OCI-LY7 (cell line): ENCODE measurements at regions not wholly inside any gene's neighbourhood (a gene's known extent, or its start where the extent isn't known, plus 50 kb on each side); places are given as distances from the start of the nearest gene placed in this dataset.

Experiments
- BruUV-seq: library from RNA; stranded (reverse); fragments of 400-500 nt; replicated peaks from 2 replicates; lab custom pipeline; 2021; lab: Mats Ljungman, UMichigan
- CTCF ChIA-PET: fragments of 300-600 bp; sonication (Branson Sonifier 250); formaldehyde crosslinking; loops from one replicate; lab custom pipeline; 2022; ENCODE audit warnings: antibody characterized with exemption; ENCODE audit not compliant: unreplicated experiment; lab: Charles Lee
- POLR2A ChIA-PET: fragments of 300-600 bp; sonication (Branson Sonifier 250); formaldehyde crosslinking; loops from one replicate; lab custom pipeline; 2022; ENCODE audit warnings: antibody characterized with exemption; lab: Charles Lee
- DNase-seq: peaks from one replicate; pipeline ENCODE4 v3.0.0-alpha.2; 2015; ENCODE audit warnings: low spot score
- H2AFZ ChIP-seq: fragments of 200-600 bp; sonication (generic), shearing (Covaris generic); 2 replicates; pipeline ENCODE4 v1.6.1; 2014; ENCODE audit warnings: mild to moderate bottlenecking, antibody characterized with exemption, low read length, moderate library complexity
- H3K27ac ChIP-seq: fragments of 200-600 bp; sonication (generic); 2 replicates; pipeline ENCODE4 v1.5.1; 2014; ENCODE audit warnings: mixed run types, low read depth, mild to moderate bottlenecking, moderate library complexity, low read length, inconsistent platforms; ENCODE audit not compliant: poor library complexity, severe bottlenecking
- H3K36me3 ChIP-seq: fragments of 200-600 bp; sonication (generic); 2 replicates; pipeline ENCODE4 v1.6.1; 2014; ENCODE audit warnings: mild to moderate bottlenecking, antibody characterized with exemption, low read length, moderate library complexity, mixed read lengths; ENCODE audit not compliant: insufficient read depth
- H3K4me1 ChIP-seq: fragments of 200-600 bp; sonication (generic); 2 replicates; pipeline ENCODE4 v1.5.1; 2014; ENCODE audit warnings: mild to moderate bottlenecking, low read length; ENCODE audit not compliant: insufficient read depth, poor library complexity, severe bottlenecking
- H3K4me2 ChIP-seq: fragments of 200-600 bp; sonication (generic); 2 replicates; pipeline ENCODE4 v1.6.1; 2014; ENCODE audit warnings: mild to moderate bottlenecking, low read length
- H3K4me3 ChIP-seq: fragments of 200-600 bp; sonication (generic); 2 replicates; pipeline ENCODE4 v1.5.1; 2014; ENCODE audit warnings: mild to moderate bottlenecking, low read depth, low read length; ENCODE audit not compliant: poor library complexity, severe bottlenecking
- H3K79me2 ChIP-seq: fragments of 200-600 bp; sonication (generic); 2 replicates; pipeline ENCODE4 v1.6.1; 2016; ENCODE audit warnings: low read depth, mild to moderate bottlenecking, low read length, moderate library complexity, mixed read lengths; ENCODE audit not compliant: insufficient read depth
- H3K9me2 ChIP-seq: fragments of 200-600 bp; sonication (generic); 2 replicates; pipeline ENCODE4 v1.6.1; 2016; ENCODE audit warnings: mild to moderate bottlenecking, low read length, mixed read lengths; ENCODE audit not compliant: insufficient read depth
- H3K9me3 ChIP-seq: fragments of 200-600 bp; sonication (generic); 2 replicates; pipeline ENCODE4 v1.6.1; 2014; ENCODE audit warnings: mild to moderate bottlenecking, mixed run types, low read length, mixed read lengths
- H4K20me1 ChIP-seq: fragments of 200-600 bp; sonication (generic); 2 replicates; pipeline ENCODE4 v1.6.1; 2014; ENCODE audit warnings: mild to moderate bottlenecking, antibody characterized with exemption, low read length, moderate library complexity, mixed read lengths; ENCODE audit not compliant: insufficient read depth
- CTCF ChIP-seq: fragments of 200-600 bp; sonication (generic); conservative IDR thresholded peaks from 2 replicates; pipeline ENCODE4 v1.5.1; 2014; ENCODE audit warnings: mild to moderate bottlenecking, antibody characterized with exemption, low read length, moderate library complexity, mixed read lengths
- EZH2phosphoT487 ChIP-seq: fragments of 200-600 bp; sonication (generic); IDR thresholded peaks from 2 replicates; pipeline ENCODE4 v1.6.1; 2018; ENCODE audit warnings: low read depth, borderline replicate concordance, mild to moderate bottlenecking, mixed run types, antibody characterized with exemption, low read length, moderate library complexity, mixed read lengths
- intact Hi-C: fragments of 100-400 bp; cut with micrococcal nuclease; formaldehyde crosslinking; loops from one replicate; pipeline ENCODE4 v1.10.0; 2022; ENCODE audit not compliant: unreplicated experiment

GRCh38 chr1:68811806-68812205 is 314.9 kb upstream of the DEPDC1 start:
- Histone ChIP-seq H3K79me2 (no peaks in the 10 kb centered on the region), H3K9me2 (no peaks in the 10 kb centered on the region), H2AFZ (no peak overlapping the region), H3K9me3 (no peaks in the 10 kb centered on the region), H3K4me2 (no peak overlapping the region), H3K4me1 (no peaks in the 10 kb centered on the region), H4K20me1 (no peaks in the 10 kb centered on the region), H3K27ac (no peak overlapping the region), H3K36me3 (no peaks in the 10 kb centered on the region), H3K4me3 (no peak overlapping the region)
- intact Hi-C loops: no loop called here
- no peak for DNase-seq
- ChIA-PET CTCF (no interaction called here), POLR2A (no interaction called here)
- BruUV-seq: no TSS peak
- TF ChIP-seq EZH2phosphoT487: no peak
- no peak for TF ChIP-seq CTCF

- no peaks in the 10 kb centered on the region for H3K9me3 ChIP-seq
- H4K20me1 ChIP-seq: no peaks in the 10 kb centered on the region
- intact Hi-C loops: no loop called here
- ChIA-PET CTCF (no interaction called here), POLR2A (no interaction called here)
- no peaks in the 10 kb centered on the region for H3K9me2 ChIP-seq
- no peak overlapping the region for H2AFZ ChIP-seq
- no peak overlapping the region for H3K4me3 ChIP-seq
- no peak for TF ChIP-seq EZH2phosphoT487
- no peak for TF ChIP-seq CTCF
- H3K27ac ChIP-seq: no peak overlapping the region
- no peaks in the 10 kb centered on the region for H3K4me1 ChIP-seq
- no peaks in the 10 kb centered on the region for H3K79me2 ChIP-seq
- H3K4me2 ChIP-seq: no peak overlapping the region
- H3K36me3 ChIP-seq: no peaks in the 10 kb centered on the region
- no TSS peak for BruUV-seq
- DNase-seq: no peak
Observed at GRCh38 chr1:68812333-68812732, 315.5 kb upstream of the DEPDC1 start.

GRCh38 chr1:68814067-68814466 is 317.2 kb upstream of the DEPDC1 start:
- Histone ChIP-seq H3K4me3 (no peak overlapping the region), H2AFZ (no peak overlapping the region), H3K36me3 (no peaks in the 10 kb centered on the region), H3K9me2 (no peaks in the 10 kb centered on the region), H4K20me1 (no peaks in the 10 kb centered on the region), H3K4me2 (no peak overlapping the region), H3K79me2 (no peaks in the 10 kb centered on the region), H3K9me3 (no peaks in the 10 kb centered on the region), H3K27ac (no peak overlapping the region), H3K4me1 (no peaks in the 10 kb centered on the region)
- intact Hi-C loops: no loop called here
- ChIA-PET POLR2A (no interaction called here), CTCF (no interaction called here)
- TF ChIP-seq EZH2phosphoT487 (no peak), CTCF (no peak)
- BruUV-seq: no TSS peak
- DNase-seq: no peak
